ENCODE measurements at regions not wholly inside any gene's neighbourhood (a gene's known extent, or its start where the extent isn't known, plus 50 kb on each side); places are given as distances from the start of the nearest gene placed in this dataset.

GRCh38 chr4:137015426-137016409 is 516.6 kb downstream of the PCDH18 start:
- ChIA-PET RAD21 (ENCODE audit: unreplicated experiment) (no interaction called here), POLR2A (no interaction called here)
- H3K4me1 ChIP-seq (ENCODE audit: control insufficient read depth, insufficient read depth, low read length), result no peaks in the 10 kb centered on the region

More at GRCh38 chr4:137015426-137016409, 516.6 kb downstream of the PCDH18 start:
- TF ChIP-seq RUNX3 (IDR thresholded peaks at IDR 0.05; ENCODE audit: low read length) (no peak), E2F8 (IDR thresholded peaks at IDR 0.05; ENCODE audit: low read depth, partially characterized antibody) (no peak)
- in situ Hi-C loops (cut with MboI) (no loop called here), intact Hi-C loops (cut with micrococcal nuclease; ENCODE audit: unreplicated experiment) (no loop called here)
- Histone ChIP-seq H3K27me3 (replicated peaks in 1 of 2; ENCODE audit: control insufficient read depth in 2 of 2, insufficient read depth in 2 of 2, low read length in 1 of 2) (no peaks in the 10 kb centered on the region), H3K4me2 (ENCODE audit: control insufficient read depth, insufficient read depth) (no peak overlapping the region), H3K27ac (ENCODE audit: control insufficient read depth, insufficient read depth) (no peak overlapping the region), H3K79me2 (ENCODE audit: control insufficient read depth, insufficient read depth, low read length) (no peaks in the 10 kb centered on the region), H2AFZ (ENCODE audit: control insufficient read depth, low read depth, low read length) (no peak overlapping the region), H3K9me3 (replicated peaks; ENCODE audit: control insufficient read depth, insufficient read depth, low read length) (no peaks in the 10 kb centered on the region), H3K4me3 (no peak overlapping the region), H4K20me1 (ENCODE audit: control insufficient read depth, insufficient read depth) (no peaks in the 10 kb centered on the region), H3K36me3 (ENCODE audit: control insufficient read depth in 2 of 2, insufficient read depth in 2 of 2, low read length in 1 of 2) (no peaks in the 10 kb centered on the region), H3K9ac (ENCODE audit: control insufficient read depth, insufficient read depth, low read length) (no peak overlapping the region)
- FAIRE-seq (no peak), DNase-seq (ENCODE audit: low read depth, low spot score) (no peak), ATAC-seq (no peak)
- ChIA-PET CTCF (no interaction called here), SMC1A (ENCODE audit: uncharacterized antibody, unreplicated experiment) (no interaction called here)
- BruUV-seq (replicated peaks), result no TSS peak
- WGBS (ENCODE audit: insufficient coverage, insufficient replicate concordance, low lambda C conversion rate, missing lambda C conversion rate), result 18% methylated on average over 2 of the region's 2 CpGs
